GM21423 (cell line): ENCODE measurements at regions not wholly inside any gene's neighbourhood (a gene's known extent, or its start where the extent isn't known, plus 50 kb on each side); places are given as distances from the start of the nearest gene placed in this dataset.

Source experiments
- ATAC-seq: cut with Tn5 transposase; IDR thresholded peaks from one replicate; pipeline ENCODE4 v1.9.1; 2021; ENCODE audit warnings: mild to moderate bottlenecking, moderate library complexity; ENCODE audit not compliant: unreplicated experiment

DNA sequence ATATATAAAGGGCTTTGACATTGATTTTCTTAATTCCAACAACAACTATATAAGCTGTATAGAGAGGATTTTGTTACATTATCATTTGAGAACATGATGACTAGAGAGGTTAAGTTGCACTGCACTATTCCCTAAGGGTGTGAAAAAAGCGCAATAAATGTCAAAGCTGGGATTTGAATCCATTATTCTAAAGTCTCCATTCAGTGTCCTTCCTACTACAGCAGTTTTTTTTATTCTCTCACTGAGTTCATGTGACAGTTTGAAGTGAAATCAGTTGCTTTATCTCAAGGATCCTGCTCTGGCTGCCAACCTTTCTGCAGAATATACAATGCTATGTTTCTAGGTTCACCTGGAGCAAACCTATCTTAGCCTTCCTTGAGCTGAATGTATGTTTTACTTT is 177.5 kb downstream of the ANKRD50 start:
- ATAC-seq = no peak

DNA sequence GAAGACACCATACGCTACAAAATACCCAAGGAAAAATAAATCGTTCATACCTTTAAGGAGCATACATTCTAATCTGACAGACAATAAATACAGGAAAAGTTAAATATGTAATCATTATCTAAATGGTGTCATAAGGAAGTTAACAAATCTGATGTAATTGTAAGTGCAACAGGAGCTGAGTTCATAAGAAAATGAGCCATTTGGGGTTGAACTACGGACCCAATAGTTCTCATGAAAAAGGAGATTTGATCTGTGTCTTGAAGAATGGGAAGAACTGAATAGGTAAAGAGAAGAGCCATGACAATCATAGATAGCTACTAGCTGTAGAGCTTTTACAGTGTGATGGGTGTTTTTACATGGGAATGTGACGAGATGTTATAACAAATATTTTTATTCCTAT is 175.6 kb downstream of the ANKRD50 start:
- no peak for ATAC-seq

DNA sequence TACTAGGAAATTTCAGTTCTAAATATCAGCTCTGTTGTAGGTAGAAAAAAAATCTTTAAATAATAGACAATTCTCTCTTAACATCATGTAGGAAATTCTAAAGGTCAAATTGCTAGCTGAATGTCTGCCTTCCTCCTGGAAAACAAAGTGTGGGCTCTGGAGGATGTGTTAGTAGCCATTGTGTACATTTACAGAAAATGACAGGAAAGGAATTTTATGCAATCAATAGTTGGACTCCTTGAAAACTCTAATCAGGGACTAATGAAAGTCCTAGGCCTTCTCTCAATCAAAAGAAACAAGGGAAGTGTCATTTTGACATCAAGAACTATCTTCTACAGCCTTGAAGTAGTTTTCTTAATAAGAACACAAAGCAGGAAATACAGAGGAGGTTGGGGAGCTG is 174.6 kb downstream of the ANKRD50 start:
- no peak for ATAC-seq

DNA sequence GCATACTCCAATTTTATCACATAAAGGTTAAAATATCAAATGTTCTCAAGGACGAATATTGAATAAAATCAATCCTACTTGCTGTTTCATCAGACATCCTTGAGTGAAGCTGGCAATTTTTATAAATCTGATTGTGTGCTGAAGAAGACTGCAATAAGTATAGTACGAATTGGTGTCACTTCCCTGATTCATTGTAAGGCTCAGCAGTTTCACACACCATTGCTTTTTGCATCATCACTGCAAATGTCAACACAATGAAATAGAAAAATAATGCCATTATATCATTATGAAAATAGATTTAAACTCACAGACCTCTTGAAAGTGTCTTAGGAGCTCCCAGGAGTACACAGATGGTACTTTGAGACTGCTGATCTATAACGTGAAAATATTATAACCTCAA is 172.5 kb downstream of the ANKRD50 start:
- no peak for ATAC-seq

DNA sequence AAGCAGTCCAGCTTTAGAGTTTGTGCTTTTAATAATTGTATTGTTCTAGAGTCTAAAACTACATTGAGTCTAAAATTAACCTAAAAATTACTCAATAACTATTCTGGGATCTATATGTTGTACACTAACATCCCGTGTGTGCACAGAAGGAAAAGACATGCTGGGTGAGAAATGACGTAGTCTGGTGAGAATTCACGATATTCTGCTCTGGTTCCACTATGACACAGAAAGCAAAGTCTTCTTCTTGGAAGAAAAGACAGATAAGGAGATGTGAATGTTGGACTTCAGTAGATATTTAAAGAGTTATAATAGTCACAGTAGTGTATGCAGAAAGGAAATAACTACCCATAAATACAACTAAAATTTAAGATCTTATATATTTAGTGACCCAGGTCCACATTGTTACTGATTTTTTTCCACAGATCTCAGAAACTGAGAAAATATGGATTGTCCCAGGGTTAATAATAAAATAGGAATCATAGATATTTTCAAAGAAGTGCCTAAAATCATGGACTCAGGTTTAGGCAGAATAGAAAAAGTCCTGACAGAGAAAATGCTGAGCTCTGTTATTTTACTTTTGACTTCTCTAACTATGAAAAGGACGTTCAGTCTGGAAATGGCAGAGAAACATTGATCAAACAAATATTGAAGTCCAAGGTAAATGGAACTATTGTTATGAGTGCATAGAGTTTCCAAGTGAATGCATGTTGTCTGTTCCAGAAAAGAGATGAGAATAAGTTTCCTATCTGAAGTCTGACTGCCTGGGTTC is 170.7 kb downstream of the ANKRD50 start:
- ATAC-seq = no peak

DNA sequence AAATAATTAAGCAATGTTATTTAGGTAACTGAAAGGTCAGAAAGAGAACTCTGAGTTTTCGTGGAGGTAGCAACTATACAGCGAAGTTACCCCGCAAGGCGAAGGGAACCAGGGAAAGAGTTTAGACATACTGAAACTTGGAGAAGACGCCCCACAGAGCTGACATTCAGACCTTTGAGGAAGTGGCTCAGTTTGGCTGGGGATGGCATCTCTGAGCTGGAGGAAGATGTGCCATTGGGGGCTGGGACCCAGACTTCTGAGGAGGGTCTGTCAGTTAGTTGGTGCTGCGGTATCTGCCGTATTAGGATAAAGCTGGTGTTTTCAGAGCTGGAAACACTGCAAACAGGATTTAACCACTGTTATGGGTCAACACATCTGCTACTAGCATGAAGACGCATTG is 156.6 kb downstream of the ANKRD50 start:
- no peak for ATAC-seq

DNA sequence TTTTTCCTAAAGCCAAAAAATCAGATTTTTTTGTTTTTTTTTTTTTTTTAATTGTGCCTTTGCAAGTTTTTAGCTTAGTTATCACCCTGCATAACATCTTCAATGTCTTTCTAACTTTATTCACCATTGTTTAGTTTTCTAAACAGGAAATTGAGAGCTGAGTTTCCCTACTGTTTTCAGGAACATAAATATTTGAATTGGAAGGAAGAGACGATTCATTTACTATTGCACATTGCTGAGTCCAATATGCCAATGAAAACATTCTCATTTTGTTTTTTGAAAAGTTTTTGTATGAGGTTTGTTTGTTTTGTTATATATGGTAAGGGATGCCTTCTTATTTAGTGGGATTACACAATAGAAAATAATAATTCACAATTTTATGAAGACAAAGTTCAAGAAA is 148.4 kb downstream of the ANKRD50 start:
- ATAC-seq = no peak

DNA sequence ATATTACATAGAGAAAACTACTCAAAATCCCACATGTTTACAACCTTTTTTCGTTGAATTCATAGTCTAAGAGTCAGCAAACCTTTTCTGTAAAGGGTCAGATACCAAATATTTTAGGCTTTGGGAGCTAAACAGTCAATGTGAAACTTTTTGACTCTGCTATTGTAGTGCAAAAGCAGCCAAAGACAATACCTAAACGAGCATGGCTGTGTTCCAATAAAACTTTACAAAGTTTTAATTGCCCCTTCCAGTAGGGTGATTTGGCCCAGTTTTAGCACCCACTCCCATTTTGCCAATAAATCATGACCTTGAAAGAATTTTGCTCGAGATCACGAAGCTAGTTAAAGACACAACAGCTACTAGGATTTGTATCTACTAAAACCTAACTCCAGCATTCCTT is 147.2 kb downstream of the ANKRD50 start:
- ATAC-seq = no peak

DNA sequence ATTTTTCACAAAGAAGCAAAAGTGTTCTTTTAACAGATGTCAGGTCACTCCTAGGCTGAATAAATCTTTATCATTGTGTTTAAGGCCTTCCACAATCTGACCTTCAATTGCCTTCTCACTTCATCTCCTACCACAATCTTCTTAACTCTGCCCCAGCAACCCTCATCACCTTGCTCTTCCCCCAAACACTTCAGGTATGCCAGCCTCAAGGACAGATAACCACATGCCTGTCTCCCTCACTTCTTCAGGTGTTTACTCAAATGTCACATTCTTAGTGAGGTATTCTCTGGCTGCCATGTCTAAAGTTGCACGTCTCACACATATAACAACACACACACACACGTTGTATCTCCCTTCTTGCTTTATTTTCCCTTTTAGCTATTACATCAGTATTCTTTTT is 146.5 kb downstream of the ANKRD50 start:
- no peak for ATAC-seq

DNA sequence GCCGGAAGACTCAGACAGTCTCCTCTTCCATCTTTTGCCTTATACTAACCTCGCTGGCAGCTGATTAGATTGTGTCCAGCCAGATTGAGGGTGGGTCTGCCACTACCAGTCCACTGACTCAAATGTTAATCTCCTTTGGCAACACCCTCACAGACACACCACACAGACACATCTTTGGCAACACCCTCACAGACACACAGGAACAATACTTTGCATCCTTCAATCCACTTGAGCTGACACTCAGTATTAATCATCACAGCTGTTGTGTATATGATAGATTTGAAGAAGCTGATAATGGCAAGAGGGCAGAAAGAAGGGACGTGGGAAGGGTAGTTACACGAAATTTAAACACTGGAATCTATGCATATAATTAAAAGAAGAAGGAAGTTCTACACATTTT is 139.5 kb downstream of the ANKRD50 start:
- no peak for ATAC-seq

DNA sequence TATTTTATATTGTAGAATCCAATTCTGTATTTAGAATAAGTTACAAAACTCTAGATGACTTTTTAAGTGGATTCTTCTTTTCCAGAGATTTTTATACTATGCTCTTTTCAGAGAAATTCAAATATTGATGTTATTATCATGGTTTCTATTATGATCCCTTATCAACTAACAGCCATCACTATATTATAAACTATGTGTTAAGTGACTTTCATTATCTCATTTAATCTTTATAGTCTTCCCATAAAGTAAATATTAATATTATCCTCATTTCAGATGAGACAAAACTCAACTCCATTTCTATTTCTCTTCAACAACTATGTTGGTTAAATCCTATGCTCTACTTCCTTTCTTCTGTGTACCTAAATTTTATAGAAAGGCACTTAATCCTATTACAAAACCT is 132.6 kb downstream of the ANKRD50 start:
- no peak for ATAC-seq

DNA sequence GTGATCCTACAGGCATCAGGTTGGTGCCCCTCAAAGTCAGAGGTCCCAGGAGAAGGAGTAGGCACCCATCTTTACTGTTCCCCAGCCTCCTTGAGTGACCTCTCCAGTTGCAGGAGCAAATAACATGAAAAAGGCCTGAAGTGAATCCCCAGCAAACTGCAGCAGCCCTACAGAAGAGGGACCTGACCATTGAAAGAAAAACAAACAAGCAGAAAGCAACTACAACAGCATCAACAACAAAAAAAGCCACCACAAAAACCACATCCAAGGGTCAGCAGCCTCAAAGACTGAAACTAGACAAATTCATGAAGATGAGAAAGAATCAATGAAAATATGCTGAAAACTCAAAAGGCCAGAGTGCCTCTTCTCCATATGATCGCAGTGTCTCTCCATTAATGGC is 128.7 kb downstream of the ANKRD50 start:
- ATAC-seq = no peak

DNA sequence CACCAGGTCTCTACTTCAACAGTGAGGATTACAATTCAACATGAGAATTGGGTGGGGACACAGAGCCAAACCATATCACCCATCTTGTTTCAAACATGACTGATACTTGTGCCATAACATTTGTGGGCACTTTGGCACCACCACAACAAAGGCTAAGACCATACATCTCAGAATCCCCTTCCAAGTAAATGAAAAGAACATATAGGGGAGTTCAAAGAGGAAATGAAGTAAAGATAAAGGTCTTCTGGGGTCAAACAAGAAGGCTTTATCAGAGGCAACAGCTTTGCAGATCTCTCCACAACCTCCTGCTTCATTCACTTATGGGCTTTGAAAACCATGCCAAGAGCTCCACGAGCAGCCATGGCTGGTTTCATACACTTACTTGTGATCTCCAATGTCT is 122.7 kb downstream of the ANKRD50 start:
- no peak for ATAC-seq

DNA sequence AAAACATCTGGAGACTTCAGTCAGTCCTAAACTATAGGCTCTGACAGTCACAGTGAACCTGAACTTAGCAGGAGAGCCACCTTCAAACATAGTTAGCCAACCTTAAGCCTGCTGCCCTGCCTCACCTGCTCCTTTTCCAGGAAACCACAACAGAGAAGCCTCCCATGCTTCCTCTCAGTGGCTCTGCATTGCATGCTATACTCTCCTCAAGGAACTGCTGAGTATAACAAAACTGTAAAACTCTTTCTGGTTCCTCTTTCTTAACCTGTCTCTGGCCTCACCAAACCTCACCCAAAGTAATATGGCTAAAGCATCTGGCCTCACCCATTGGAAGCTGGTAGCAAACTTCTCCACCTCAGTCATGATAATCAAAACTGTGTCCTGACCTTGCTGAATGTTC is 122.1 kb downstream of the ANKRD50 start:
- ATAC-seq = no peak

DNA sequence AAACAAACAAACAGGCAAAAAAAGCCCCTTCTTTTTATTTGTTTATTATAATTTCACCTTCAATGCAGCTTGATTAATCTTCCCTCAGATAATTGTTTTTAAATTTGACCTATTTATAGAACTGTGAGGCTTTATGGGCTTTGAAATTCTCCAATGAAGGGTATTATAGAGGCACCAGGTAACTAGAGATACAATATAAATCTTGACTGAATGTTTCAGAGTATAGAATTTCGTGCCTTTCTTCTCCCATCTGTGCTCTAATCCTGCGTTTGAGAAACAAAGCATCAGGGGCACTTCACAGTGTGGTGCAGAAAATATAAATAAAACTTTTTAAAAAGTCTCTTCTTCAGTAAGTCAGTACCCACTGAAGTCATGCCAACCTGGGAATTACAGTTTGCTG is 120.9 kb downstream of the ANKRD50 start:
- ATAC-seq = no peak

DNA sequence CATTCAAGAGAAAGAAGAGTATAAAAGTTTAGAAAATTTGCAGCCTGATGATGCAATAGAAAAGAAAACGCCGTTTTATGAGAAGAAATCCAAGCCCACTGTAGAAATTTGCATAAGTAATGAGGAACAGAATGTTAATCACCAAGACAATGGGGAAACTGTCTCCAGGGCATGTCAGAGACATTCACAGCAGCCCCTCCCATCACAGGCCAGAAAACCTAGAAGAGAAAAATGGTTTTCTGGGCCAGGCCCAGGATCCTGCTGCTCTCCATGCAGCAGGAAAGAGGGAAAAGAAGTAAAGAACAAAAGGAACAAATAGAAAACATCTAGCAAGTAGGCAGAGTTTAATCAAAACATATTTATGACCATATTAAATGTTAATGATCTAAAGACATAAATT is 119.0 kb downstream of the ANKRD50 start:
- ATAC-seq = no peak

DNA sequence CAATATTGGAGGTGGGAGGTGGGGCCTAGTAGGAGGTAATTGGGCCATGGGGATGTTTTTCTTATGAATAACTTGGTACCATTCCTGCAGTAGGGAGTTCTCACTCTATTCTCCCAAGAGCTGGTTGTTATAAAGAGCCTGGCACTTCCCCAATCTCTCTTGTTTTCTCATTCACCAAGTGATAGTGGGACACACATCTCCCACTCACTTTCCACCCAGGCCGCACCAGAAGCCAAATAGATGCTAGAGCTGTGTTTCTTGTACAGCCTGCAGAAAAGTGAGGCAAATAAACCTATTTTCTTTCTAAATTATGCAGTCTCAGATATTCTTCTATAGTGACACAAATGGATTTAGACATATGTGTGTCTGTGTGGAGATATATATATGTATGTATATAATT is 117.6 kb downstream of the ANKRD50 start:
- ATAC-seq = no peak

DNA sequence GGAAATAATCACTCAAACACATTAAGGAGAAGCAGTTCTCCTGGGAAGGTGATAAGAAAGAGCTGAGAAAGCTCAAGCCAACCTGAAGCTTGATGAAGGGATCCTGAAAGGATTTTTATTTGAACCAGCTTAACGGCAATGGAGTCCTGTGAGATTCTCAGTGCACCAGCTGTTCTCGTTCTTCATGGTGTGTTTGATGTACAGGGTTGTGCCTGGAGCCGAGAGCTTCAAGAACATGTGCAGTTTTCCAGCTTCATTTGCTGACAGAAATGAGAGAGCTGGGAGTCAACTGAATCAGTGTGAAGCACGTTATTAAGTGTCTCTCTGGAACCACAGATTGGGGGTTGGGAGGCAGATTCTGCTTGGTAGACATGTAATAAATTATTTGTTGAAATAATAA is 115.7 kb downstream of the ANKRD50 start:
- ATAC-seq = no peak

DNA sequence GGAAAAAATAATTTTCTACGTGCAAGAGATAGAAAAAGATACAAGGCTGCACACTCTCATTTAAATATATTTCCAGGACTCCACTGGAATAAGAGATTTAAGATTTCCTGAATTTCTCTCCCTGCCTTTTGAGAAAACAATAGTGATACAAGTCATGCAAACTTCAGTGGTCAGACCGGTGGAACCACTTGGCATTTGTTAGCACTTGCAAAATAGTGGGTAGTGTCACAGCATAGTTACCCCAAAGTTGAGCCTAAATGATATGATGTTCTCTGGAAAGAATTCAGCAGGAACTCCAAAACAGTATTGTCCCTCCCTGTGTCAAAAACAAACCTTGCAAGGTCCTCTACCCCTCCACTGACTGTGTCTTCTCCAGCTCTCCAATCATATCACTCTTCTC is 102.3 kb downstream of the ANKRD50 start:
- ATAC-seq = no peak
